HepG2 (cell line): ENCODE measurements at regions not wholly inside any gene's neighbourhood (a gene's known extent, or its start where the extent isn't known, plus 50 kb on each side); places are given as distances from the start of the nearest gene placed in this dataset.

ENCODE experiments used
- ATAC-seq: fragments of 200-7000 bp; cut with Tn5 transposase; 3 replicates; pipeline ENCODE4 v1.9.1; 2020; ENCODE audit warnings: mild to moderate bottlenecking, moderate library complexity
- BruUV-seq: library from RNA; stranded (reverse); fragments of 400-500 nt; replicated peaks from 2 replicates; lab custom pipeline; 2021; lab: Mats Ljungman, UMichigan
- CTCF ChIA-PET: fragments of 300-600 bp; formaldehyde crosslinking; extraction: SDS; loops from one replicate; lab custom pipeline; 2021; ENCODE audit warnings: low total read pairs, inconsistent platforms, low intra/inter-chr PET ratio; lab: Yijun Ruan, JAX
- POLR2A ChIA-PET: fragments of 350-600 bp; sonication (Branson Sonifier 250); formaldehyde crosslinking; loops from one replicate; lab custom pipeline; 2020; ENCODE audit warnings: antibody characterized with exemption, inconsistent platforms; lab: Yijun Ruan, JAX
- DNase-seq: peaks from one replicate; pipeline ENCODE4 v3.0.0-alpha.2; 2015; ENCODE audit warnings: low spot score
- FAIRE-seq: peaks from 3 replicates; lab custom pipeline; 2011; peaks lifted over from hg19 to GRCh38; lab: Jason Lieb, UNC
- H2AFZ ChIP-seq: one replicate; pipeline ENCODE4 v1.6.1; 2011; ENCODE audit warnings: low read length, inconsistent platforms
- H3K27ac ChIP-seq: fragments of 300-600 bp; 3 replicates; pipeline ENCODE4 v1.8.0; 2011; ENCODE audit warnings: mixed run types, mild to moderate bottlenecking, mixed read lengths, low read length, inconsistent platforms; ENCODE audit not compliant: insufficient read depth; ENCODE audit errors: extremely low read length
- H3K27me3 ChIP-seq, 2 experiments: fragments of 200-600 bp in 1 of 2; 2 replicates in 1 of 2; 3 replicates in 1 of 2; pipeline versions ENCODE4 v1.6.0 to v1.8.0; 2011; ENCODE audit warnings: low read length in 2 of 2, mild to moderate bottlenecking in 2 of 2, moderate library complexity in 2 of 2, inconsistent platforms in 1 of 2; ENCODE audit not compliant: insufficient read depth in 2 of 2, control insufficient read depth in 1 of 2
- H3K36me3 ChIP-seq, 2 experiments: fragments of 200-600 bp in 1 of 2; replicated peaks in 1 of 2; 2 replicates in 1 of 2; 3 replicates in 1 of 2; pipeline versions ENCODE4 v1.5.1 to v1.8.0; 2011; ENCODE audit warnings: low read length in 2 of 2, inconsistent platforms in 1 of 2; ENCODE audit not compliant: insufficient read depth in 2 of 2, control insufficient read depth in 1 of 2
- H3K4me1 ChIP-seq: 2 replicates; pipeline ENCODE4 v1.5.1; 2012; ENCODE audit warnings: low read length, inconsistent platforms; ENCODE audit not compliant: insufficient read depth
- H3K4me2 ChIP-seq: 2 replicates; pipeline ENCODE4 v1.6.0; 2011; ENCODE audit warnings: low read depth, low read length, inconsistent platforms
- H3K4me3 ChIP-seq, 3 experiments: fragments of 200-600 bp in 1 of 3; sonication (generic), shearing (Covaris generic) in 1 of 3; replicated peaks in 1 of 3; 2 replicates each; pipeline ENCODE4 v1.5.1; 2011 to 2016; ENCODE audit warnings: low read length in 3 of 3, inconsistent platforms in 2 of 3, low read depth in 2 of 3, mild to moderate bottlenecking in 2 of 3, control low read depth in 1 of 3, mixed read lengths in 1 of 3; ENCODE audit not compliant: insufficient read depth in 1 of 3
- H3K79me2 ChIP-seq: one replicate; pipeline ENCODE4 v1.6.1; 2011; ENCODE audit warnings: low read length, inconsistent platforms; ENCODE audit not compliant: insufficient read depth
- H3K9ac ChIP-seq: 2 replicates; pipeline ENCODE4 v1.6.0; 2011; ENCODE audit warnings: mild to moderate bottlenecking, low read depth, low read length, inconsistent platforms; ENCODE audit not compliant: insufficient read depth
- H3K9me3 ChIP-seq: 2 replicates; pipeline ENCODE4 v1.5.1; 2012; ENCODE audit warnings: mild to moderate bottlenecking, low read length
- H4K20me1 ChIP-seq: 2 replicates; pipeline ENCODE4 v1.6.0; 2011; ENCODE audit warnings: inconsistent platforms, mild to moderate bottlenecking, low read length, moderate library complexity; ENCODE audit not compliant: insufficient read depth
- ARID3A ChIP-seq: IDR thresholded peaks from 2 replicates; pipeline ENCODE4 v1.6.1; 2012; ENCODE audit warnings: low read depth, low read length, improper control_type of control experiment
- ATRX ChIP-seq: sonication (generic); formaldehyde crosslinking; IDR thresholded peaks from 2 replicates; pipeline ENCODE4 v1.4.0; 2020; ENCODE audit warnings: missing genetic modification reagents, borderline replicate concordance
- HINFP ChIP-seq: sonication (generic); formaldehyde crosslinking; IDR thresholded peaks from 2 replicates; pipeline ENCODE4 v1.4.0; 2020; ENCODE audit warnings: low read depth, mild to moderate bottlenecking, missing genetic modification reagents
- MAZ ChIP-seq, 2 experiments: sonication (generic) in 1 of 2; formaldehyde crosslinking in 1 of 2; IDR thresholded peaks; 2 replicates each; pipeline versions ENCODE4 v1.5.0 to v1.6.1; 2012 to 2020; ENCODE audit warnings: low read depth in 2 of 2, mild to moderate bottlenecking in 2 of 2, borderline replicate concordance in 1 of 2, improper control_type of control experiment in 1 of 2, low read length in 1 of 2, missing genetic modification reagents in 1 of 2, moderate library complexity in 1 of 2
- NBN ChIP-seq: fragments of 450-650 bp; conservative IDR thresholded peaks from 2 replicates; pipeline ENCODE4 v1.6.1; 2017
- NFKB2 ChIP-seq: sonication (generic); formaldehyde crosslinking; IDR thresholded peaks from 2 replicates; pipeline ENCODE4 v1.4.0; 2020; ENCODE audit warnings: missing genetic modification reagents, borderline replicate concordance
- RAD21 ChIP-seq: fragments of 450-650 bp; formaldehyde crosslinking; IDR thresholded peaks from 2 replicates; pipeline ENCODE4 v1.5.0; 2020; ENCODE audit warnings: mild to moderate bottlenecking
- SKI ChIP-seq: fragments of 450-650 bp; IDR thresholded peaks from one replicate; pipeline ENCODE4 v1.6.1; 2018; ENCODE audit warnings: mild to moderate bottlenecking; ENCODE audit not compliant: partially characterized antibody
- SMC3 ChIP-seq: IDR thresholded peaks from 2 replicates; pipeline ENCODE4 v1.6.1; 2011; ENCODE audit warnings: low read length, improper control_type of control experiment
- SNAI1 ChIP-seq: sonication (generic); formaldehyde crosslinking; IDR thresholded peaks from 2 replicates; pipeline ENCODE4 v1.5.0; 2020; ENCODE audit warnings: mild to moderate bottlenecking, missing genetic modification reagents, borderline replicate concordance
- STAG1 ChIP-seq: sonication (generic); formaldehyde crosslinking; IDR thresholded peaks from 2 replicates; pipeline ENCODE4 v1.4.0; 2020; ENCODE audit warnings: missing genetic modification reagents
- TBL1XR1 ChIP-seq: fragments of 150-350 bp; IDR thresholded peaks from 2 replicates; pipeline ENCODE4 v1.6.1; 2014; ENCODE audit warnings: borderline replicate concordance, low read length; ENCODE audit not compliant: partially characterized antibody
- ZNF687 ChIP-seq: sonication (generic); formaldehyde crosslinking; IDR thresholded peaks from 2 replicates; pipeline ENCODE4 v1.5.1; 2020; ENCODE audit warnings: mild to moderate bottlenecking, missing genetic modification reagents, moderate library complexity
- ZUFSP ChIP-seq: sonication (generic); formaldehyde crosslinking; IDR thresholded peaks from 2 replicates; pipeline ENCODE4 v1.9.0; 2021; ENCODE audit warnings: missing genetic modification reagents, mild to moderate bottlenecking, borderline replicate concordance
- WGBS: methylation state at CpG from one replicate; pipeline ENCODE4 v1.1.6; 2017; ENCODE audit warnings: low lambda C conversion rate; 5-methylcytosine and 5-hydroxymethylcytosine counted together
- in situ Hi-C: cut with HindIII; loops from 2 replicates; pipeline ENCODE4 v1.10.0; 2017; ENCODE audit warnings: low pct_unique_long_range_greater_than_20kb; ENCODE audit not compliant: extremely low pct_ligation_motif_present
- intact Hi-C: fragments of 100-400 bp; cut with micrococcal nuclease; formaldehyde crosslinking; loops from one replicate; pipeline ENCODE4 v1.10.0; 2022; ENCODE audit not compliant: unreplicated experiment

GRCh38 chr15:98311566-98312188 is 336.7 kb upstream of the IGF1R start:
- H2AFZ ChIP-seq: no peak overlapping the region
- no peaks in the 10 kb centered on the region for H4K20me1 ChIP-seq
- no peak overlapping the region for H3K4me3 ChIP-seq
- H3K4me1 ChIP-seq: no peaks in the 10 kb centered on the region
- CTCF ChIA-PET: interaction anchor here (1.3 to 2.7 kb wide), 3 partner anchors 108 to 116 kb away, joined by 4 to 39 read pairs (median 12); no protein-coding TSS in a partner anchor
- no peaks in the 10 kb centered on the region for H3K79me2 ChIP-seq
- H3K27me3 ChIP-seq: peaks cover 0 to 7% of the 10 kb centered on the region in 2 experiments; a peak in 2 of 5 replicates
- POLR2A ChIA-PET: interaction anchor here (1.1 kb wide), 1 partner anchor 109 kb away, joined by 3 read pairs; no protein-coding TSS in a partner anchor
- peak; percentile 78 for FAIRE-seq
- no peaks in the 10 kb centered on the region for H3K36me3 ChIP-seq
- H3K9ac ChIP-seq: no peak overlapping the region
- no peak overlapping the region for H3K27ac ChIP-seq
- peak; percentile 62 for DNase-seq
- 4% methylated on average over 8 of the region's 8 CpGs for WGBS
- in situ Hi-C loops (loop anchor here (5.0 kb wide), 1 partner anchor 111 kb away; no protein-coding TSS in a partner anchor), intact Hi-C loops (loop anchor here (1.0 kb wide), 2 partner anchors 71 to 110 kb away; no protein-coding TSS in a partner anchor)
- ATAC-seq: peak; percentile 56; the same call in 2 of the 3 replicates
- no peak overlapping the region for H3K4me2 ChIP-seq
- BruUV-seq: no TSS peak
- H3K9me3 ChIP-seq: no peaks in the 10 kb centered on the region
- TF ChIP-seq STAG1 (CRISPR knock-in tag) (peak; percentile 67), ATRX (CRISPR knock-in tag) (no peak), MAZ (IDR thresholded peaks at IDR 0.05; ENCODE audit: borderline replicate concordance, low read depth, low read length) (no peak), MAZ (CRISPR knock-in tag; IDR thresholded peaks at IDR 0.05; ENCODE audit: low read depth) (no peak), SNAI1 (CRISPR knock-in tag) (no peak), SMC3 (peak; percentile 82), NFKB2 (CRISPR knock-in tag) (no peak), NBN (no peak), RAD21 (CRISPR knock-in tag) (peak; percentile 36; the same call in 1 of the 2 replicates), ARID3A (no peak), SKI (no peak), TBL1XR1 (no peak), HINFP (no peak), ZUFSP (no peak), ZNF687 (CRISPR knock-in tag) (no peak)
